Keratinocyte (primary cell): ENCODE measurements at regions not wholly inside any gene's neighbourhood (a gene's known extent, or its start where the extent isn't known, plus 50 kb on each side); places are given as distances from the start of the nearest gene placed in this dataset.
"Not testable (repeated sequence)": the region's sequence is repeated elsewhere in the genome, so short reads cannot be mapped to it uniquely, and the experiment has no call there.

Experiments
- DNase-seq: peaks from one replicate; pipeline ENCODE4 v3.0.0-alpha.2; 2011; ENCODE audit warnings: low read depth, missing footprints, low spot score
- FAIRE-seq: peaks from 2 replicates; lab custom pipeline; 2011; peaks lifted over from hg19 to GRCh38; lab: Jason Lieb, UNC
- H2AFZ ChIP-seq: 2 replicates; pipeline ENCODE4 v1.6.0; 2012; ENCODE audit warnings: low read length, control low read depth, inconsistent platforms; ENCODE audit not compliant: control insufficient read depth
- H3K27ac ChIP-seq: 2 replicates; pipeline ENCODE4 v1.5.1; 2011; ENCODE audit warnings: low read length; ENCODE audit not compliant: control insufficient read depth, insufficient read depth
- H3K27me3 ChIP-seq: 3 replicates; pipeline ENCODE4 v1.6.0; 2011; ENCODE audit warnings: low read length; ENCODE audit not compliant: control insufficient read depth, insufficient read depth; ENCODE audit errors: extremely low read depth
- H3K36me3 ChIP-seq, 2 experiments: 2 replicates in 1 of 2; 3 replicates in 1 of 2; pipeline ENCODE4 v1.5.1; 2011; ENCODE audit warnings: low read length in 2 of 2, mild to moderate bottlenecking in 1 of 2; ENCODE audit not compliant: control insufficient read depth in 2 of 2, insufficient read depth in 2 of 2; ENCODE audit errors: extremely low read depth in 1 of 2
- H3K4me1 ChIP-seq: 3 replicates; pipeline ENCODE4 v1.5.1; 2011; ENCODE audit warnings: low read length; ENCODE audit not compliant: control insufficient read depth, insufficient read depth; ENCODE audit errors: extremely low read depth
- H3K4me2 ChIP-seq: 3 replicates; pipeline ENCODE4 v1.6.0; 2011; ENCODE audit warnings: low read depth, low read length; ENCODE audit not compliant: control insufficient read depth, insufficient read depth; ENCODE audit errors: extremely low read depth
- H3K4me3 ChIP-seq, 3 experiments: fragments of 200-600 bp in 1 of 3; sonication (generic) in 1 of 3; 2 replicates in 2 of 3; 3 replicates in 1 of 3; pipeline ENCODE4 v1.5.1; 2011 to 2016; ENCODE audit warnings: low read length in 3 of 3, mild to moderate bottlenecking in 3 of 3, control low read depth in 2 of 3, inconsistent platforms in 1 of 3, low read depth in 1 of 3, mixed read lengths in 1 of 3, mixed run types in 1 of 3, moderate library complexity in 1 of 3; ENCODE audit not compliant: control insufficient read depth in 2 of 3, insufficient read depth in 2 of 3; ENCODE audit errors: extremely low read depth in 1 of 3
- H3K79me2 ChIP-seq: 2 replicates; pipeline ENCODE4 v1.6.0; 2012; ENCODE audit warnings: low read length; ENCODE audit not compliant: control insufficient read depth, insufficient read depth
- H3K9ac ChIP-seq: 3 replicates; pipeline ENCODE4 v1.6.0; 2011; ENCODE audit warnings: low read length; ENCODE audit not compliant: control insufficient read depth, insufficient read depth; ENCODE audit errors: extremely low read depth
- H3K9me1 ChIP-seq: 3 replicates; pipeline ENCODE4 v1.6.0; 2011; ENCODE audit warnings: low read length; ENCODE audit not compliant: control insufficient read depth, insufficient read depth; ENCODE audit errors: extremely low read depth
- H3K9me3 ChIP-seq: 2 replicates; pipeline ENCODE4 v1.5.1; 2012; ENCODE audit warnings: low read depth, low read length; ENCODE audit not compliant: control insufficient read depth
- H4K20me1 ChIP-seq: 3 replicates; pipeline ENCODE4 v1.6.0; 2011; ENCODE audit warnings: low read length; ENCODE audit not compliant: control insufficient read depth, insufficient read depth; ENCODE audit errors: extremely low read depth
- CTCF ChIP-seq, 3 experiments: IDR thresholded peaks in 1 of 3; conservative IDR thresholded peaks in 1 of 3; optimal IDR thresholded peaks in 1 of 3; 2 replicates in 2 of 3; 3 replicates in 1 of 3; pipeline versions ENCODE3 to v1.5.1; 2011; ENCODE audit warnings: low read length in 3 of 3, mild to moderate bottlenecking in 3 of 3, moderate library complexity in 2 of 3, control low read depth in 1 of 3, inconsistent platforms in 1 of 3; ENCODE audit not compliant: insufficient read depth in 2 of 3; ENCODE audit errors: extremely low read depth in 1 of 3
- EZH2 ChIP-seq: IDR thresholded peaks from one replicate; pipeline ENCODE4 v1.6.1; 2012; ENCODE audit warnings: inconsistent platforms, mild to moderate bottlenecking, low read length, moderate library complexity
- dilution Hi-C: fragments of 300-500 bp; cut with MboI; formaldehyde crosslinking; loops from one replicate; pipeline ENCODE4 v1.7.0; 2020; ENCODE audit warnings: low sequenced_read_pairs; ENCODE audit not compliant: extremely low pct_ligation_motif_present

- dilution Hi-C loops, result loop anchor here (25.0 kb wide), 1 partner anchor 108 kb away; the partner anchor contains the start of gene CHD2
- H3K4me1 ChIP-seq, result peaks cover 29% of the 10 kb centered on the region
- peaks cover 2% of the 10 kb centered on the region for H3K79me2 ChIP-seq
- TF ChIP-seq EZH2 (no peak), CTCF (optimal IDR thresholded peaks at IDR 0.05 in 1 of 3, IDR thresholded peaks at IDR 0.05 in 1 of 3, conservative IDR thresholded peaks at IDR 0.05 in 1 of 3; ENCODE audit: extremely low read depth in 1 of 3, insufficient read depth in 2 of 3, low read length in 3 of 3) (no peak)
- H3K9me3 ChIP-seq, result no peaks in the 10 kb centered on the region
- peak overlapping the region; percentile 39 for H3K4me2 ChIP-seq
- FAIRE-seq (peak; percentile 56), DNase-seq (peak; percentile 98)
- no peaks in the 10 kb centered on the region for H3K9me1 ChIP-seq
- H2AFZ ChIP-seq, result no peak overlapping the region
- no peak overlapping the region for H3K4me3 ChIP-seq
- H4K20me1 ChIP-seq, result no peaks in the 10 kb centered on the region
- H3K27ac ChIP-seq, result peak overlapping the region; percentile 98
- peak overlapping the region; percentile 68 for H3K9ac ChIP-seq
- H3K27me3 ChIP-seq, result no peaks in the 10 kb centered on the region
- H3K36me3 ChIP-seq, result no peaks in the 10 kb centered on the region
These were observed 96.1 kb upstream of the CHD2 start for GRCh38 chr15:92803852-92804609.

GRCh38 chr15:92804610-92804936 lies 95.6 kb upstream of the CHD2 start:
- H3K27me3 ChIP-seq, H3K9me3 ChIP-seq, H4K20me1 ChIP-seq, H3K79me2 ChIP-seq, FAIRE-seq, H3K4me3 ChIP-seq, DNase-seq, H3K36me3 ChIP-seq, H2AFZ ChIP-seq, H3K9me1 ChIP-seq: not testable (repeated sequence)
- peak overlapping the region; percentile 68 for H3K9ac ChIP-seq
- peak overlapping the region; percentile 39 for H3K4me2 ChIP-seq
- H3K4me1 ChIP-seq, result peaks cover 30% of the 10 kb centered on the region
- peak overlapping the region; percentile 98 for H3K27ac ChIP-seq
- dilution Hi-C loops, result loop anchor here (25.0 kb wide), 1 partner anchor 108 kb away; the partner anchor contains the start of gene CHD2
